Middle frontal gyrus (tissue), 1 donor: ENCODE measurements at regions not wholly inside any gene's neighbourhood (a gene's known extent, or its start where the extent isn't known, plus 50 kb on each side); places are given as distances from the start of the nearest gene placed in this dataset.

Source experiments
- DNase-seq: peaks from one replicate; pipeline ENCODE4 v3.0.0-alpha.2; 2015; ENCODE audit warnings: low spot score; ENCODE audit errors: extremely low spot score

DNA sequence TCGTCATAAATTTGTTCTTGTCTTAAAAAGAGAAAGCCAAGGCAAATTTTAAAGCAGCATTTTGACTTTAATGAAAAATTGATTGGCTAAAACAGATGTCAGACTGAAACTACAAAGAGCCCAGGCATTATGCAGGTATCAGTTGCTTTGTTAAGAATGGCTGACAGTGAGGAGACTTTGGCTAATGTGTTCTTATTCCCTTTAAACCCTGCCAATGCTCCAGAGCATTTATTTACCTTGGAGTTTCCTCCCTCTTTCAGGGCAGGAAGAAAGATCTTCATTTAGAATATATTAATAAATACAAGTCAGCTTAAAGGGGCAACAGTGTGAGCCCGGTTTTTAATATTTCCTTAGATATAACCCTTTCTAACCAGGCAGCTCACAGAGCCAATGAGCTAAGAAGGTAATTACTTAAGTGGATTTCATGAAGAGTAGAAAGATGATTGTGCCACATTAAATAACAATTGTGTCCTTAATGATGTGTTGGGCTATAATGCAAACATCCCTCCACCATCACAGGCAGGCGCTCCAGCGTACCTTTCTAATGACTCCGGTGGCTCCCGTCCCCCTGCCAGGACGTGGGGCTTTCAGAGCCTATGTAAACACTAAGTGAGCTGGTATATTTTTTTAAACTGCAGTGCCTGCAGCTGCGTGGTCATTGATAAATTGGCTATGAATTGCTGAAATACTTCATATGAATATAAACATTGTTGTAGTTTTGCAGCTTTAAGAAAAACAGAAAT, 349.4 kb upstream of the POU3F3 start:
- DNase-seq = no peak

DNA sequence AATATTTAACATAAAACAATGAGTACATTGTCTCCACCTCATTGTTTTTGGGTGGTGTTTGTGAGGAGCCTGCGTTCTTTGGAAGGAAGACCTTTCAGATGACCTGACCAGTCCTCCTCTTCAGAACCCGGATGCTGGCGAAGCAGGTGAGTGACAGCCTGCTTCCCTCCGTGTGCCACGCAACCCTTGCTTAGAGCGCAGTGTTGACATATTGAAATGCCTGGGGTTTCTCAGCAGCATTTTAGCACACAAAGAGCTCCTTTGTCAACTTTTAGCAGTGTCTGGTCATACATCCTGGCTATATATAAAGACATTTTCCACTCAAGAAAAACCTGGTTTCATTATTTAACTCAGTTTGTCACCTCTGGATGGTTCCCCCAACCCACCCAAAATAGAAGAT, 335.7 kb upstream of the POU3F3 start:
- no peak for DNase-seq

DNA sequence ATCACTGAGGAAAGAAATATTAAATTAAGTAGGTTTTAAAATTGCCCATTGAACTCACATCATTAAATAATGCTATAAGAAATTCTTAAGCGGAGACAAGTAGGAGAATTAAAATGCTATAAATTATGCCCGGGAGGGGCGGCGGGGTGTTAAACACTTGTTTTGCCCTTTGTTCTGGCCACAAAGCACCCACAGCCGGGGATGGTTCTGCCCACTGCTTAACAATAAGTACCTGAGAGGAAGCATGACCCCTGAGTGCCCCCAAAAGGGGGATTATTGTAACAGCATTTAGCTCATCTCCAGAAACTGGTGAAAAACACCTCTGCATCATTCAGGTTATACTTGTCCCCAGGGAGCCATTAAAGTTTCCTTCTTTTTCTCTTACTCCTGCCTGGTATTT, 332.7 kb upstream of the POU3F3 start:
- no peak for DNase-seq

DNA sequence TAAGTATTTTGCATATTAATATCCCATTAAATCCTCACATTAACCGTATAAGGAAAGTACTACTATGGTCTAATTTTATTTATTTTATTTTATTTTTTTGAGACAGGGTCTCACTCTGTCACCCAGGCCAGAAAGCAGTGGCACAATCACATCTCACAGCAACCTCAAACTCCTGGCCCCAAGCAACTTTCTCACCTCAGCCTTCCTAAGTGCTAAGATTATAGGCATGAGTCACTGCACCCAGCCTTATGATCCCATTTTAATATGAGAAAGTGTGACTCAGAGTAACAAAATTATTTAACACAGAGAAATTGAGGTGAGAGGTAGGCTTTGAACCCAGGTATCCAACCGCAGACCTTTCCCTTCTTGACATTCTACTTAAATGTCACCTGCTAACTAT, 330.0 kb upstream of the POU3F3 start:
- no peak for DNase-seq

DNA sequence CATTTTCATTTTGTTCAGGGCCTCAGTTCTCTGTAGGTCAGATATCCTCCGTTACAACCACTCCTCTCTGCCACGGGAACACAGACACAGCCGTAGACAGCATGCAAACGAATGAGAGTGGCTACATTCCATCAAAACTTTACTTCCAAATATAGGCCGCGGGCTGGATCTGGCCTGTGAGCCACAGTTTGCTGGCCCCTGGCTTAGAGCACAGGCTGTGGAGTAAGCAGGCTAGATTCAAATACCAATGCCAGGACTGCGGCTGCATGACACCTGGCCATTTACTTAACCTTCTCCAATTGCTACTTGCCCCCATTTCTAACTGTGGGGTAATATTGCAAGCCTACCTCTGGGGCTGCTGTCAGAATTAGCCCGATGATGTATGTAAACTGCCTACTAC, 325.8 kb upstream of the POU3F3 start:
- no peak for DNase-seq

DNA sequence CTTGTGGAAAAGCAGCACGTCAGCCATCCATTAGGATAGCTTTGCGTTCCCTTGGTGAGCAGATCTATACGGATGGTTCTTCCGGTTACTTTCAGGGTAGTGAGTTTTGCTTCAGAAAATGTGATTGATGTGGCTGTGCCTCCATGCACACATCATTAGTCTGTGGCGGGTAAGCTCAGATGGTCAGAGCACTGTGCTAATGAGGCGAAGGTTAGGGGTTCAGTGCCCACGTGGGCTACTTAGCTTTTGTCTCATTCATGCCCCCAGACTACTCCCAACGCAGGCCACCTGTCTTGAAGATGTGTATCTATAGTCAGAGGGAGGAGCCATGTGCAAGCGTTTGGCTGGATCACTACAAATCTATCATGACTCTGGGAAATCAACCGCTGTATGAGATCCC, 322.8 kb upstream of the POU3F3 start:
- DNase-seq = no peak

DNA sequence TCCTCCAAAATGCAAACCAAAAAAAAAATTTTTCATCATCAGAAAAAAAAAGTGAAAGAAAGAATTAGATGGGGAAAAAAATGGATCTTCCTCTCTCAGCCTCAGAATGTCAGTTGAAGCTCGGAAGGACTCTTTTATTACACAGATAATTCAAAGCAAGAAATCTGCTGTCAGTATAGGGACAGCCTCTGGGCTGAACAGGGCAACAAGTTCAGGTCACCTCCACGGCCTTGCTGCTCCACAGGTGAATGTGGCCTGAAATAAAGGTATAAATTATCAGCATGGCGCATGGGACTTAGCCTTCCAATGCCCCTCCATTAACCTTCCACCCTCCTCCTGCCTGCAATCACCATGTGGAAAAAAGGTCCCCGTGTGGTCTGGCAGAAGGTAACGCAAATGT, 316.8 kb upstream of the POU3F3 start:
- no peak for DNase-seq

DNA sequence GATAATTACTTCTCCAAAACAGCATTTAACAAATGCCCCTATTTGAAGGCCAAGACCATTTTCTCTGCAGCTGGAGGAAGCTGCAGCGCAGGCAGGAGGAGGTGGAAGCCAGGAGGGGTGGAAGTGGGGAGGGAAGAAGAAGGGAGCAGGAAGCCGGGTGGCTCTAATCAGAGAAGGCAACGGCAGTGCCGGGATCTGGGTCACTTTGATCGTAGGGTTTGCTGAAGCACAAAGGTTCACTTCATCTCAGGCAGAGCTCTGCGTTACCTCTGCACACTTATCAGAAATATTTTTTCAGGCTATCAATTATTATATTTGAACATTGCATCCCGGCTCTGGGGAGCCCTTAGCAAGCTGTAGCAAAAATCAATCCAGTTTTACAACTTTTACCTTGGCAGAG, 315.8 kb upstream of the POU3F3 start:
- no peak for DNase-seq

DNA sequence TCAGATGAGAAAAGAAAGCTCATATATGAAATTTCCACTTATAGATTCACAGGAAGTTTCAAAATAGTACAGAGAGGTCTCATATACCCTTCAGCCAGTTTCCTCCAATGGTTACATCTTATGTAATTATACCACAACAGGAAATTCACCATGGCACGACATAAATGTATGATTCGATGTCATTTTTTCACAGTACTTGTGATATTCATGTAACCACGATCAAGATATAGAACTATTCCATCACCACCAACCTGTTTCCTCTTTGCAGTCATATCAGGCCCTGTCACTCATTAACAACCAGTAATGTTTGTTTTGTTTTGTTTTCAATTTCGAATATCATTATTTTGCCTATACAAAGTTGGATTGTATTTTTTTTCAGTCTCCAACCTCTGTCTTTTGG, 314.3 kb upstream of the POU3F3 start:
- no peak for DNase-seq

DNA sequence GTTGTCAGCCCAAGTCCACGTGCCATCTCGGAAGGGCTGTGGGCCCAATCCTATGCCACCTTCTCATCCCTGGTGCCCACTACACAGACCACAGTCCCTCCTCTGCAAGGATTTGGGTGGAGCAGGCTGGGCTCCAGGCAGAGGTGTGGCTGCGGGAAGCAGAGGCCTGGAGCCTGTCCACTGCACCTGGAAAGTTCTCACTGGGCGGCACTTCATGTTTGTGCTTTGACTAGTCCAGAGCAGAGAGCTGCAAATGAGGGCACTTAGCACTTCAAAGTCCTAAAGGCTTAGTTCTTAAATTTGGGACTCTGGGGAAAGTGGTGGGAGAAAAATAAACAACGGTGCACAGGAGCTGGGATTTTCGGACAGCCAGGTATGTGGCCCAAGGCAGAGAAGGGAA, 308.9 kb upstream of the POU3F3 start:
- DNase-seq = no peak

DNA sequence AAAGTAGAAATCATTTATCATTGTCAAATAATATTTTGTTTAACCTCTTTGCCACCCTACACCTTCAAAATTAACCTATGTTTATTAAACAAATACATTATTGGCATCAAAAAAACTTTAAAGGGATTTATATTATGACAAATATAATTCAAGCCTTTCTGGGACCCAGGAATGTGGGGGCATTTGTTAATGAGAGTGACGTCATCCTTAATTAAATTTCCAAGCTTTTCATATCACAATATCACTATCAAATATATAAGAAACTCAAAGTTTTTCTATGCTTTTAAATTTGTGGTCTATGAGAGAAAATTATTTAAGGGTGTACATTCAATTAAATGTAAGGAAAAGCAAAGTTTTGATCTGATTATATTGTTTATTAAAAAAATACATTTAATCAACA, 307.4 kb upstream of the POU3F3 start:
- no peak for DNase-seq

DNA sequence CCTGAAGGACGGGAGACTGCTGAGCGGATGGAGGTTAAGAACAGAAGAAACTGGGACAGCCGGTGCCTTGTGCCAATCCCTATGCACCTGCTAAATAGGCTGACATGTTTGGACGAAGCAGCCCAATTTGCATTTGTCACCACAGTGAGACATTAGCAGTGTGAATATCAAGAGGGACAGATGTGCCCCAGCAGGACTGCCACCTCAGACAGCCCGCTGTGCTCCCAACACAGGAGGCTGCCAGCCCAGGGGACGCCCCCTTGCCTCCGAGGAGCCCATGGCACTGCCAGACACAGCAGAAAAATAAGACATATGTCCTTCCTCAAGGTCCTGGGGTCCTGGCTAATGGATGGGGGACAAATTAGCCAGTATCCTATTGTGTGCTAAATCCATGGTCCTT, 306.7 kb upstream of the POU3F3 start:
- DNase-seq = no peak

DNA sequence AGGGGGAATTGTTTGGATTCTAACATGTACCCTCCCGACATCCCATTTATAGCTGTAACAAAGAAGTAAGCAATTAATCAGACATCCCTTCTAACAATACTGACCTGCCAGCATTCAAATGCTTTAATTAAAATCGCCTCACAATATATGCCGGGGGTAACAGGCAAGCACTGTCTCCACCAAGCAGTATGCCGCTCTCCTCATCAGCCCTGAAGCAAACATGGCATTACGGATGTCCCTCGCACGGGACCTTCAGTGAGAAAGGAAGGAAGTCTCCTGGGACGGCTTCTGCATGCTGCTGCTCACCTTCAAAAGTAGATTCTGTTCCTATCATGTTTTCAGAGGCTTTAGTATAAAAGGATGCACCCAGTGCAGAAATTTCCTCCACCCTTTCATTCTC, 292.7 kb upstream of the POU3F3 start:
- DNase-seq = no peak

DNA sequence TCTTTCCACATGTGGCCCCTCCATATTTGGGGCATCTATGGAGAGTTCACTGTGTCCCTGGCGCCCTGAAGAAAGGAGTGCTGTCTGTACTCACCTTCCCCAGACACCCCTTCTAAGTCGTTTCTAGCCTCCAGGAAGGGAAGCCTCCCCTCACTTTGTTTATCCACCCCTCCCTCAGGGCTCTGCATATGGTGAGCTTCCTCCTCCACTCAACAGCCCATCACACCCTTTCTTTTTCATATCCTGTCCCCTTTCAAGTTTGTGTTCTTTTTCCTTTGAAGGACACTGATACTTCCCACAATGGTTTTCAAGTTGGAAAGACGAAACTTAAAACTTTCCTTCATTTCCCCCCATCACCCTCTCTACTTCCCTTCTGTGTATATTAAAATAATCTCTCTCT, 291.4 kb upstream of the POU3F3 start:
- DNase-seq = no peak

DNA sequence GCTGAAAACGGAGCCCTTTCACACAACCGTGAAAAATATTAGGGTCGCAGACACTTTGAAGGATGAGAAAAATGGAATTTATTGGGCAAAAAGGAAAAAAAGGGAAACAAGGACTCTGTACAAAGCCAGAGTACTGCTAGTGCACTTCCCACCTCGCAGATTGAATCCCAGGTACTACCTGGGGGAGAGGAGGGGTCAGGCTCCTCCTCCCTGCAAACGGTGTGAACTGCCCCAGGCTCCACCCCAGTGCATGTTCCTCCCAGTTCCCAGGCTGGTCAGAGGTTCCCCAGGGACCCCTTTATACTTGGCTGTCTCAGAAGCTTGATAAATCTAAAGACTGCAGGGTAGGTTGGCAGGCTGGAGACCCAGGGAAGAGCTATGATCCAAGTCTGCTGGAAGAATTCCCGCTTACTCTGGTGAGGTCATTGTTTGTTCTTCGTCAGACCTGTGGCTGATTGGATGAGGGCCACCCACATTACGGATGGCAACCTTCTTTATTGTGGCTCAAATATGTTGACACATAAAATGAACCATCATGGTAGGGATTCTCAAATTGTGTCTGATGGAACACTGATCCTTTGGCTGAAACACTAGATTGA, 290.4 kb upstream of the POU3F3 start:
- DNase-seq = no peak

DNA sequence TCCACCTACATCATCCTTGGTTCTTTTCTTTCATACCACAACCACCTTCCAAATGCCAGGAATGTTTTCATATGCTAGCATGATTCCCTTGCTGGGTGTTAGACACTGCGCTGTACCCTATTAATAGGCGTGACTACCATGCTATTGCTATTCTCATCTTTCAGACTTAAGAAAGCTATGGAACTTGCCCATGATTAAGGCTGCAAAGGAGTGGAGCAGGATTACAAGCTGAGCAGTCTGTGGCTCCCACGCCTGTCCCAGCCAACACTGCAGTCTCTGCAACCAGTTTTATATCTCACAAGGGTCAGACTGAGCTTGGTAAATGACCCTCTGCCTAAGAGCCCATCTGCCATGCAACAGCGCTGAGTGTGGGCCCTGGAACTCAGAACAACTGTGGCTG, 285.7 kb upstream of the POU3F3 start:
- DNase-seq = no peak

DNA sequence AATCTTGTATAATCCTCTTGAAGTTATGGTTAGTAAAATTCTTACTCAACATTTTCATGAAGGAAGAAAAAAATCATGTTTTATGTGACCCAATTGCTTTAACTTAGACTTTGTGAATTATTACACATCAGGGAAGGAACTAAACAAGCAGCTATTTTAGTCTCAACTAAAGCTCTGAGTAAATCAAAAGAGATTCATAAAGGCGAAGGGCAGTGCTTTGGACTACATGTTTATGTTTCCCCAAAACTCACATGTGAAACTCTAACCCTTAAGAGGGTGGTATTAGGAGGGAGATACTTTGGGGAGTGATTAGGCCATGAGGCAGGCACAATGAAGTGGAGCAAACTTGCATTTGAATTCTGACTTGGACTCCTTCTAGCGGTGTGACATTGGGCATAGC, 283.7 kb upstream of the POU3F3 start:
- DNase-seq = no peak

DNA sequence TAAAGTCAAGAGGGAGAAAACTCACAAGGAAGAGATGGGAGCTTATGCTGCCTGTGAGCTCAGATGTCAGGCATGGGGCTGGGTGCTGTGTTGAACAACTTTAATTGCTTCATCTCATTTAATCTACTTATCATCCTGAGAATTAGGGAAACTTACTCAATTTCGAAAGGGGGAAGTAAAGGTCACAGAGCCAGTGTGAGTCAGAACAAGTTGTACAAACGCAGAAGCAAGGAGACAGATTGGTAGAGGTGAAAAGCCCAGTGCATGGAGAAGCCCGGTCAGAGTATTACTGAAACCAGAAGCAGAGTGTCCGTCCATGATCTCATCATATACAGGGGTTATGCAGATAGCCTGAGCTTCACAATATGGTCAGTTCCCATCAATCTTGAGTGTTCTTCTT, 281.1 kb upstream of the POU3F3 start:
- DNase-seq = no peak

DNA sequence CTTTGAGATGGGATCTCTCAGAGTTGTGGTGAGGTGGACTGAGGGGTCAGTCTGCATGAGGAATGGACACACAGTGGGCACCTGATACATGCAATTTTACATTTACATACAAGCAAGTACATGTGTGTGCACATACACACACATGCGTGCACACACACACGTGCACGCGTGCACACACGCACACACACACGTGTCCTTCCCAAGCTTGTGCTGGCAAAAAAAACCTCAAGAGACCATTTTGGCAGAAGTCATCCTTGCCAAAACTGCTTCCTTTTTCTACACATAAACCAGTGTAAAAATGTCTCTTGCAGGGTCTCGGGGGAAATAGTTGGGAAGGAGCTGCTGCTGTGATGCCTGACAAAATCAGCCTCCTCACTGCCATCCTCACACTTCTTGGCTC, 279.5 kb upstream of the POU3F3 start:
- DNase-seq = no peak

DNA sequence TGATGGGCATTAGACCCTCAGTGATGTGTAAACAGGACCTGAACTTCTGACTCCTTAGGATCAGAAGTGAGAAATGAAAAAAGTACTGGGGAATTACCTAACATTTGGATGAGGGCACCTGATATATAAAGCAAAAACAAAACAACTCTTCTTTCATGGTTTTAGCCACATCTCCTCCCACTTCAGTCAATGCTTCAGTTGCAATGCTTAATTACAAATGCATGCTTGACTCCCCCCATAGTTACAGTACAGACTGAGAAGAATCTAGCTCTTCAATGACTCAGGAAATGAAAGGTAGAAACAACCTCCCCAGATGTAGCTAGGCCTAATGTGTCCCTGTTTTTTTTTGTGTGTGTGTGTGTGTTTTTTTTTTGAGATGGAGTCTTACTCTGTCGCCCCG, 276.8 kb upstream of the POU3F3 start:
- no peak for DNase-seq

DNA sequence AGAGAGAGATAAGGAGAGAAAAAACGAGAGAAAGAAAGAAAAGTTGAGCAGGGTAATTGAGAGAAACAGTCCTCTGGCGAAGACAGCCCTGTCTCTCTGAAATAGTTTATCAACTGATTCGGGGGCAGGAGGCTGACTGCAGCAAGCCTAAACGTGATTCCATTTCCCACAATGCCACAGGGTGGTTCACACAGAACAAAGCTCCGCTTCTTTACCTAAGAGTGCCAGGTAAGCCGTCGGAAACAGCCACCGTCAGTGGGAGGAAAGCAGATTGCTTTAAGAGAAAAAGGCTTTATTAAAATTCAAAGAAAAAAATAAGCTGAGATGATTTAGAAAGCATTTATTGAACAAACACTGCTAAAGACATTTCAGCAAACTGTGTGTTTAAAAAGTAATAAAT, 271.4 kb upstream of the POU3F3 start:
- no peak for DNase-seq

DNA sequence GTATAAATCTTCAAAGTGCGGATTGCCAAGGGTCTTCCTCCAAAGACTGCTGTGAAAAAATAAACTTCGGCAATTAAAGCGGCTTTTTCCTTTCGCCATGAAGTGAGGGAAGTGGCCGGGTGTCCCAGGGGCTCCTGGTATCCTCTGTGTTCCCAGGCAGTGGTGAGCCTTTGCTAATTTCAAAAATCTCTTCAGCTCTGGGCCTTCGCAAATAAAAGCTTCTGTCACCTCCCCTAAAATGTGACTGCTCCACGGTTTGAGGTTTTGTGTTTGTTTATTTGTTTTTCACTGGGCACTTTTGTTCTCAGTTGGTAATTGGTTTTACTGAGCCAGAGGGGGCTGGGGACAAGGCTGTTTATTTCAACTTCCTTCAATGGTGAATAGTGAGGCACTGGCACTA, 270.1 kb upstream of the POU3F3 start:
- no peak for DNase-seq

DNA sequence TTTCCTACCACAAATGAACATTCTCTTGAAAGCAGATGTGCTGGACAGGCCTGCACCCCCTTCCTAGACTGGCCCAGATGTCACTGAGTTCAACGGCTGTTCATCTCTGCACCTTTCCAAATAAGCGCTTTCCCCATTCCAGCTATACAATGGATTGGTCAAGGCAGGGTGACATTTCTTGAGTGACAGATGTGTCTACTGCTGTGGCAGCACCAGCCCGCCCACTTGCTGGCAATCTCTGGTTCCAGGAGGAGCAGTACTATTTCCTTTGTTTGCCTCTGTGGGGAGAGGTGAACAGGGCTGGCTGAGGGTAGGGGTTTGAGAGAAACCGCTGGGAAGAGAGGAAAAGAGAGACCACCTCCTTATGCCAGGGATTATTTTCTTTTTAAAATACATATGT, 269.5 kb upstream of the POU3F3 start:
- no peak for DNase-seq

DNA sequence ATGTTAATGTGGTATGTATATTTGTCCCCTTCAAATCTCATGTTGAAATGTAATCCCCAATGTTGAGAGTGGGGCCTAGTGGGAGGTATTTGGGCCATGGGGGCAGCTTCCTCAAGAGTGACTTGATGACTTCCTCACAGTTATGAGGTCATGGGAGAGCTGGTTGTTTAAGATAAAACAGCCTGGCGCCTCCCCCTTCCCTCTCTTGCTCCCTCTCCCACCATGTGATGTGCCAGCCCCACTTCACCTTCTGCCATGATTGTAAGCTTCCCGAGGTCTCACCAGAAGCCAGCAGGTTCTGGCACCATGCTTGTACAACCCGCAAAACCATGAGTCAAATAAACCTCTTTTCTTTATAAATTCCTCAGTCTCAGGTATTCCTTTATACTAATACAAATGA, 258.3 kb upstream of the POU3F3 start:
- no peak for DNase-seq
